GM23248 (cell line): ENCODE measurements at regions not wholly inside any gene's neighbourhood (a gene's known extent, or its start where the extent isn't known, plus 50 kb on each side); places are given as distances from the start of the nearest gene placed in this dataset.

Experiments used
- DNase-seq: peaks from one replicate; pipeline ENCODE4 v3.0.0-alpha.2; 2015
- H2AFZ ChIP-seq: fragments of 200-600 bp; sonication (generic); 2 replicates; pipeline ENCODE4 v1.6.1; 2016; ENCODE audit warnings: antibody characterized with exemption
- H3F3A ChIP-seq: fragments of 200-600 bp; sonication (generic); 2 replicates; pipeline ENCODE4 v1.6.1; 2016; ENCODE audit warnings: mild to moderate bottlenecking, antibody characterized with exemption, mixed run types; ENCODE audit not compliant: insufficient read depth
- H3K27ac ChIP-seq: fragments of 200-600 bp; sonication (generic); 2 replicates; pipeline ENCODE4 v1.5.1; 2016; ENCODE audit warnings: mild to moderate bottlenecking
- H3K27me3 ChIP-seq: fragments of 200-600 bp; sonication (generic); replicated peaks from 2 replicates; pipeline ENCODE4 v1.6.1; 2016; ENCODE audit warnings: mild to moderate bottlenecking; ENCODE audit not compliant: insufficient read depth
- H3K36me3 ChIP-seq: fragments of 200-600 bp; sonication (generic); 2 replicates; pipeline ENCODE4 v1.6.1; 2016; ENCODE audit warnings: low read depth, mild to moderate bottlenecking
- H3K4me1 ChIP-seq: fragments of 200-600 bp; sonication (generic); 2 replicates; pipeline ENCODE4 v1.6.1; 2016; ENCODE audit warnings: mild to moderate bottlenecking; ENCODE audit not compliant: insufficient read depth
- H3K4me2 ChIP-seq: fragments of 200-600 bp; sonication (generic); one replicate; pipeline ENCODE4 v1.6.1; 2016; ENCODE audit warnings: mild to moderate bottlenecking; ENCODE audit not compliant: unreplicated experiment
- H3K4me3 ChIP-seq: fragments of 200-600 bp; sonication (generic); 2 replicates; pipeline ENCODE4 v1.5.1; 2016; ENCODE audit warnings: mild to moderate bottlenecking
- H3K79me2 ChIP-seq: fragments of 200-600 bp; sonication (generic); 2 replicates; pipeline ENCODE4 v1.6.1; 2016; ENCODE audit warnings: mild to moderate bottlenecking; ENCODE audit not compliant: insufficient read depth
- H3K9ac ChIP-seq: fragments of 200-600 bp; sonication (generic); 2 replicates; pipeline ENCODE4 v1.6.1; 2016; ENCODE audit warnings: mild to moderate bottlenecking
- H3K9me2 ChIP-seq: fragments of 200-600 bp; sonication (generic); 2 replicates; pipeline ENCODE4 v1.6.1; 2016; ENCODE audit warnings: mixed run types, mild to moderate bottlenecking, moderate library complexity; ENCODE audit not compliant: insufficient read depth
- H3K9me3 ChIP-seq: fragments of 200-600 bp; sonication (generic); one replicate; pipeline ENCODE4 v1.6.1; 2017; ENCODE audit warnings: low read depth
- H4K20me1 ChIP-seq: fragments of 200-600 bp; sonication (generic); 2 replicates; pipeline ENCODE4 v1.6.0; 2016; ENCODE audit not compliant: insufficient read depth
- EZH2 ChIP-seq: fragments of 200-600 bp; sonication (generic); IDR thresholded peaks from 2 replicates; pipeline ENCODE4 v1.6.1; 2018; ENCODE audit warnings: antibody characterized with exemption, mild to moderate bottlenecking; ENCODE audit not compliant: insufficient read depth, poor library complexity, severe bottlenecking
- EZH2phosphoT487 ChIP-seq: fragments of 200-600 bp; sonication (generic); IDR thresholded peaks from 2 replicates; pipeline ENCODE4 v1.6.1; 2018; ENCODE audit warnings: antibody characterized with exemption, moderate library complexity, mild to moderate bottlenecking, low read depth; ENCODE audit not compliant: insufficient read depth
- WGBS, 2 experiments: methylation state at CpG; one replicate each; pipeline ENCODE4 v1.1.6; 2015 to 2017; ENCODE audit warnings: low lambda C conversion rate in 2 of 2, low coverage in 1 of 2; ENCODE audit errors: missing lambda C conversion rate in 2 of 2; 5-methylcytosine and 5-hydroxymethylcytosine counted together
- in situ Hi-C: fragments of 300-500 bp; cut with MboI; formaldehyde crosslinking; loops from 2 replicates; pipeline ENCODE4 v1.15.0; 2020

- Histone ChIP-seq H2AFZ (no peak overlapping the region), H3K4me1 (no peaks in the 10 kb centered on the region), H4K20me1 (no peaks in the 10 kb centered on the region), H3K27ac (no peak overlapping the region), H3K4me3 (no peak overlapping the region), H3K79me2 (no peaks in the 10 kb centered on the region), H3K9ac (no peak overlapping the region), H3K27me3 (no peaks in the 10 kb centered on the region), H3K4me2 (no peak overlapping the region), H3K9me2 (no peaks in the 10 kb centered on the region), H3F3A (no peaks in the 10 kb centered on the region), H3K9me3 (no peaks in the 10 kb centered on the region), H3K36me3 (no peaks in the 10 kb centered on the region)
- TF ChIP-seq EZH2phosphoT487 (no peak), EZH2 (no peak)
- in situ Hi-C loops, result no loop called here
- DNase-seq, result no peak
- WGBS, 2 experiments, result 12 to 30% methylated on average over 1 of the region's 1 CpG
Measured at GRCh38 chr5:66472010-66472409, 124.2 kb upstream of the MAST4 start.

- no peak overlapping the region for H3K27ac ChIP-seq
- H3K9me2 ChIP-seq, result no peaks in the 10 kb centered on the region
- no peaks in the 10 kb centered on the region for H3K79me2 ChIP-seq
- in situ Hi-C loops, result no loop called here
- no peaks in the 10 kb centered on the region for H4K20me1 ChIP-seq
- no peak overlapping the region for H3K9ac ChIP-seq
- H3K4me1 ChIP-seq, result no peaks in the 10 kb centered on the region
- H3K36me3 ChIP-seq, result no peaks in the 10 kb centered on the region
- H3K27me3 ChIP-seq, result no peaks in the 10 kb centered on the region
- TF ChIP-seq EZH2phosphoT487 (no peak), EZH2 (no peak)
- DNase-seq, result no peak
- no peak overlapping the region for H3K4me3 ChIP-seq
- no peaks in the 10 kb centered on the region for H3K9me3 ChIP-seq
- no peak overlapping the region for H3K4me2 ChIP-seq
- no peaks in the 10 kb centered on the region for H3F3A ChIP-seq
- WGBS, 2 experiments, result 80 to 83% methylated on average over 4 of the region's 4 CpGs
- no peak overlapping the region for H2AFZ ChIP-seq
Measured at GRCh38 chr5:66475731-66476130, 120.5 kb upstream of the MAST4 start.

DNA sequence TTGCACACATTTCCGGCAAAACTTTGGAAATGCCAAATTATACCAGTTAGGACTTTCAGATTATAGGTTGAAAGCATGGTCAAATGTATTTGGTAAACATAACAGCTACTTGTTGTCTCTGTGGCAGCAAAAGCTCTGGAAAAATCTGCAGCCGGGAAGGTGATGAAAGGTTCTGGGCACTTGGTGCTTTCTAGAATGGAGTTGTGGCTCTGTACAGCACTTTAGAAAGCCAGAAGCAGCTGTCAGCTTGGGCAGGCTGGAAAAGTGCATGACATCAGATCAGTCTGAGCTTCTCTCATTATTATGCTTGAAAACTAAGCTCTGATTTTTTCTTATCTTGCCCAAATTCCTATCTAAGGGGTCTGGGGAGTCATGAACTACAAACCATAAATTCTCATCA is 118.6 kb upstream of the MAST4 start:
- H3K27me3 ChIP-seq, result no peaks in the 10 kb centered on the region
- in situ Hi-C loops, result no loop called here
- H3K27ac ChIP-seq, result no peak overlapping the region
- H3K9me3 ChIP-seq, result peaks cover 4% of the 10 kb centered on the region
- no peaks in the 10 kb centered on the region for H3K9me2 ChIP-seq
- 16 to 21% methylated on average over 2 of the region's 2 CpGs for WGBS, 2 experiments
- no peaks in the 10 kb centered on the region for H4K20me1 ChIP-seq
- H2AFZ ChIP-seq, result no peak overlapping the region
- no peaks in the 10 kb centered on the region for H3K4me1 ChIP-seq
- no peak overlapping the region for H3K9ac ChIP-seq
- H3K79me2 ChIP-seq, result no peaks in the 10 kb centered on the region
- H3K36me3 ChIP-seq, result no peaks in the 10 kb centered on the region
- no peak overlapping the region for H3K4me2 ChIP-seq
- H3F3A ChIP-seq, result no peaks in the 10 kb centered on the region
- DNase-seq, result no peak
- no peak for TF ChIP-seq EZH2
- H3K4me3 ChIP-seq, result no peak overlapping the region

DNA sequence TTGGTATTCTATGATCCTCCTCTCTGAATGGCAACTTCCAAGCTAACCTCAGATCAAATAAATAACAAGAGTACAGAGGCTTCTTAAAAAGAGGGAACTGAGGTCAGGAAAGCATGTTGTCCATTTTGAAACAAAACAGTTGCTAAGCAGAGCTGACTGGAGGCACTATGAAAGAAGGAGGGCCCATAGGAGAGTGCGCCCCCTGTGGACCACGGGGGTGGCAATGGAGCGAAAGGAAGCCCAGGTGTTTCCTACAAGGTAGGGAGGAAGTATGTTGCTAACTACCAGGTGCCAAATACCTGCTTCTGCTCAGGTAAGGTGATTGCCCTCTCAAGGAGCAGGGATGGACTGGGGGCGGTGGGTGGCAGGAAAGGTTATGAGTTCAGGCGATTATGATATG is 101.8 kb upstream of the MAST4 start:
- 56 to 69% methylated on average over 5 of the region's 5 CpGs for WGBS, 2 experiments
- Histone ChIP-seq H3K9ac (no peak overlapping the region), H3K27me3 (no peaks in the 10 kb centered on the region), H3K79me2 (no peaks in the 10 kb centered on the region), H3K27ac (no peak overlapping the region), H3K9me2 (no peaks in the 10 kb centered on the region), H3F3A (no peaks in the 10 kb centered on the region), H3K4me2 (no peak overlapping the region), H4K20me1 (no peaks in the 10 kb centered on the region), H3K36me3 (no peaks in the 10 kb centered on the region), H3K4me1 (no peaks in the 10 kb centered on the region), H2AFZ (no peak overlapping the region), H3K9me3 (no peaks in the 10 kb centered on the region), H3K4me3 (no peak overlapping the region)
- TF ChIP-seq EZH2phosphoT487, result no peak
- TF ChIP-seq EZH2, result no peak
- in situ Hi-C loops, result loop anchor here (10.0 kb wide), 1 partner anchor 170 kb away; no protein-coding TSS in a partner anchor
- DNase-seq, result no peak

DNA sequence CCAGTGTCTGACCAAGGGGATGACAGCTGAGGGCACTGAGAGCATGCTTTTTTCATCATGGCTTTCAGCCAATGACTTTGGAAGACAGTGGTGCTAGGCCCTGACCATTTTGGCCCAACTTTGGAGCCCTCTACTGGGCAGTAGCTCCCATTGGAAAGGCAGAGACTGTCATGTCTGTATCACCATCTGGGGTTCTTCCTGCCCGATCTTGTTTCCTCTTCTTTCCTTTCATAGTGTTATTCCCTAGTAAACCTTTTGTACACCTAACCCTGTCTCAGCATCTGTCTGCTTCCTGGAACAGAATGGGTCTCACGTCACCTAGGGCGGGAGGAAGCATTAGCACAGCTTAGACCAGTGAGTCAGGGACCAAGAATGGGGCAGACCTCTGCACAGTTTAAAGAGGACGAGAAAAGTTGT is 97.4 kb upstream of the MAST4 start:
- Histone ChIP-seq H2AFZ (no peak overlapping the region), H3F3A (no peaks in the 10 kb centered on the region)
- in situ Hi-C loops, result loop anchor here (10.0 kb wide), 1 partner anchor 174 kb away; no protein-coding TSS in a partner anchor

More for the DNA sequence above, 97.4 kb upstream of the MAST4 start:
- no peaks in the 10 kb centered on the region for H3K9me3 ChIP-seq
- H3K9ac ChIP-seq, result no peak overlapping the region
- H3K36me3 ChIP-seq, result no peaks in the 10 kb centered on the region
- H4K20me1 ChIP-seq, result no peaks in the 10 kb centered on the region
- no peaks in the 10 kb centered on the region for H3K9me2 ChIP-seq
- no peak for TF ChIP-seq EZH2phosphoT487
- TF ChIP-seq EZH2, result no peak
- H3K4me3 ChIP-seq, result no peak overlapping the region
- DNase-seq, result peak; percentile 58
- H3K79me2 ChIP-seq, result no peaks in the 10 kb centered on the region
- 54 to 58% methylated on average over 4 of the region's 4 CpGs for WGBS, 2 experiments
- H3K27ac ChIP-seq, result no peak overlapping the region
- H3K27me3 ChIP-seq, result no peaks in the 10 kb centered on the region
- no peak overlapping the region for H3K4me2 ChIP-seq
- H3K4me1 ChIP-seq, result no peaks in the 10 kb centered on the region
